Esophagus muscularis mucosa (tissue), 4 donors: ENCODE measurements at regions not wholly inside any gene's neighbourhood (a gene's known extent, or its start where the extent isn't known, plus 50 kb on each side); places are given as distances from the start of the nearest gene placed in this dataset.

Experiments used
- DNase-seq: peaks from one replicate; pipeline ENCODE4 v3.0.0-alpha.2; 2017; ENCODE audit errors: extremely low spot score
- H3K27ac ChIP-seq, 4 donors: fragments of 200-600 bp; sonication (generic); replicated peaks in 1 of 4; 1 replicate in 3 of 4; 2 replicates in 1 of 4; pipeline ENCODE4 v1.5.1; 2016 to 2019; ENCODE audit warnings: mild to moderate bottlenecking in 1 of 4
- H3K27me3 ChIP-seq, 4 donors: fragments of 200-600 bp; sonication (generic); one replicate each; pipeline versions ENCODE4 v1.5.1 to v1.6.0; 2016 to 2019
- H3K36me3 ChIP-seq, 4 donors: fragments of 200-600 bp; sonication (generic); one replicate each; pipeline ENCODE4 v1.5.1; 2016 to 2019
- H3K4me1 ChIP-seq, 4 donors: fragments of 200-600 bp; sonication (generic); one replicate each; pipeline ENCODE4 v1.5.1; 2016 to 2019
- H3K4me3 ChIP-seq, 4 donors: fragments of 200-600 bp; sonication (generic); 1 replicate in 2 of 4; 2 replicates in 2 of 4; pipeline ENCODE4 v1.5.1; 2016 to 2019; ENCODE audit warnings: mild to moderate bottlenecking in 4 of 4, moderate library complexity in 1 of 4
- H3K9me3 ChIP-seq, 4 donors: fragments of 200-600 bp; sonication (generic); 1 replicate in 3 of 4; 2 replicates in 1 of 4; pipeline ENCODE4 v1.5.1; 2016 to 2019
- CTCF ChIP-seq, 3 experiments: fragments of 200-600 bp in 2 of 3; fragments of 450-650 bp in 1 of 3; sonication (generic) in 2 of 3; IDR thresholded peaks; one replicate each; pipeline ENCODE4 v1.5.1; 2017 to 2019; ENCODE audit warnings: antibody characterized with exemption in 3 of 3, mild to moderate bottlenecking in 2 of 3, moderate library complexity in 1 of 3
- EP300 ChIP-seq: sonication (generic); formaldehyde crosslinking; IDR thresholded peaks from one replicate; pipeline ENCODE4 v1.6.1; 2017; ENCODE audit warnings: antibody characterized with exemption
- POLR2A ChIP-seq: fragments of 450-650 bp; IDR thresholded peaks from one replicate; pipeline ENCODE4 v1.6.1; 2017; ENCODE audit warnings: antibody characterized with exemption, moderate library complexity, mild to moderate bottlenecking, low read depth
- POLR2AphosphoS5 ChIP-seq, 2 donors: sonication (generic); formaldehyde crosslinking; IDR thresholded peaks; one replicate each; pipeline ENCODE4 v1.6.1; 2017; ENCODE audit warnings: antibody characterized with exemption in 2 of 2
- WGBS: methylation state at CpG from one replicate; pipeline ENCODE4 v1.1.5; 2018; 5-methylcytosine and 5-hydroxymethylcytosine counted together
- intact Hi-C: fragments of 100-400 bp; cut with DNase I; formaldehyde crosslinking; loops from one replicate; pipeline ENCODE4 v1.15.1; 2023

- no peak overlapping the region for H3K27ac ChIP-seq
- H3K4me1 ChIP-seq, result peaks cover 5 to 31% (median 19%) of the 10 kb centered on the region in 4 donors
- WGBS, result 31% methylated on average over 3 of the region's 3 CpGs
- intact Hi-C loops, result no loop called here
- no peaks in the 10 kb centered on the region for H3K27me3 ChIP-seq
- TF ChIP-seq EP300 (no peak), CTCF (IDR thresholded peaks at IDR 0.05) (no peak), POLR2AphosphoS5 (IDR thresholded peaks at IDR 0.05) (no peak), POLR2A (no peak)
- H3K36me3 ChIP-seq, result no peaks in the 10 kb centered on the region
- no peak for DNase-seq
- H3K4me3 ChIP-seq, result no peak overlapping the region
- H3K9me3 ChIP-seq, result no peaks in the 10 kb centered on the region
Observed at GRCh38 chr2:12257476-12257875, 459.3 kb upstream of the TRIB2 start.

GRCh38 chr2:12259493-12259892, 457.2 kb upstream of the TRIB2 start:
- Histone ChIP-seq H3K4me3 (no peak overlapping the region), H3K27ac (no peak overlapping the region), H3K4me1 (peaks cover 22 to 38% (median 30%) of the 10 kb centered on the region in 4 donors), H3K36me3 (no peaks in the 10 kb centered on the region), H3K9me3 (no peaks in the 10 kb centered on the region), H3K27me3 (no peaks in the 10 kb centered on the region)
- intact Hi-C loops, result no loop called here
- WGBS, result 96% methylated on average over 3 of the region's 3 CpGs
- DNase-seq, result no peak
- TF ChIP-seq POLR2AphosphoS5 (IDR thresholded peaks at IDR 0.05) (no peak), EP300 (no peak), CTCF (IDR thresholded peaks at IDR 0.05) (no peak), POLR2A (no peak)

GRCh38 chr2:12261986-12262680, 454.6 kb upstream of the TRIB2 start:
- DNase-seq, result no peak
- Histone ChIP-seq H3K9me3 (no peaks in the 10 kb centered on the region), H3K4me1 (peaks cover 22 to 28% (median 24%) of the 10 kb centered on the region in 4 donors), H3K27me3 (no peaks in the 10 kb centered on the region), H3K27ac (peak overlapping the region; percentile 4 to 38 (median 27)), H3K4me3 (no peak overlapping the region), H3K36me3 (no peaks in the 10 kb centered on the region)
- TF ChIP-seq CTCF (IDR thresholded peaks at IDR 0.05), result no peak
- 83% methylated on average over 3 of the region's 3 CpGs for WGBS
- intact Hi-C loops, result no loop called here

GRCh38 chr2:12262681-12263436, 453.9 kb upstream of the TRIB2 start:
- WGBS, result 28% methylated on average over 2 of the region's 2 CpGs
- no peak for DNase-seq
- Histone ChIP-seq H3K36me3 (no peaks in the 10 kb centered on the region), H3K9me3 (no peaks in the 10 kb centered on the region), H3K4me3 (no peak overlapping the region), H3K4me1 (peaks cover 16 to 22% (median 20%) of the 10 kb centered on the region in 4 donors), H3K27ac (peak overlapping the region in 3 of 4 donors; percentile 4 to 38 (median 33)), H3K27me3 (no peaks in the 10 kb centered on the region)
- TF ChIP-seq POLR2AphosphoS5 (IDR thresholded peaks at IDR 0.05), result no peak
- TF ChIP-seq EP300, result no peak
- intact Hi-C loops, result no loop called here

GRCh38 chr2:12263730-12264129, 453.0 kb upstream of the TRIB2 start:
- H3K4me3 ChIP-seq, result no peak overlapping the region
- intact Hi-C loops, result no loop called here
- peaks cover 15 to 22% (median 19%) of the 10 kb centered on the region in 4 donors for H3K4me1 ChIP-seq
- TF ChIP-seq POLR2AphosphoS5 (IDR thresholded peaks at IDR 0.05), result no peak
- TF ChIP-seq POLR2A, result no peak
- TF ChIP-seq EP300, result no peak
- TF ChIP-seq CTCF (IDR thresholded peaks at IDR 0.05), result no peak
- no peaks in the 10 kb centered on the region for H3K9me3 ChIP-seq
- no peaks in the 10 kb centered on the region for H3K36me3 ChIP-seq
- DNase-seq, result no peak
- H3K27me3 ChIP-seq, result no peaks in the 10 kb centered on the region
- no peak overlapping the region for H3K27ac ChIP-seq
